GM13976 (cell line): ENCODE measurements at regions not wholly inside any gene's neighbourhood (a gene's known extent, or its start where the extent isn't known, plus 50 kb on each side); places are given as distances from the start of the nearest gene placed in this dataset.

Experiments used
- DNase-seq: peaks from one replicate; pipeline ENCODE4 v3.0.0; 2012; ENCODE audit warnings: low spot score
- in situ Hi-C: fragments of 300-500 bp; cut with MboI; formaldehyde crosslinking; loops from one replicate; pipeline ENCODE4 v1.12.0; 2022; ENCODE audit warnings: low sequenced_read_pairs, mixed read lengths, inconsistent platforms; ENCODE audit not compliant: unreplicated experiment
- TF ChIP-seq, protein P1 (sequence below): IDR thresholded peaks from 2 replicates; pipeline ENCODE4 v1.5.1; 2012; ENCODE audit warnings: borderline replicate concordance, mild to moderate bottlenecking; ENCODE audit not compliant: insufficient read depth; ENCODE audit errors: extremely low read depth, missing control alignments, control extremely low read depth

DNA sequence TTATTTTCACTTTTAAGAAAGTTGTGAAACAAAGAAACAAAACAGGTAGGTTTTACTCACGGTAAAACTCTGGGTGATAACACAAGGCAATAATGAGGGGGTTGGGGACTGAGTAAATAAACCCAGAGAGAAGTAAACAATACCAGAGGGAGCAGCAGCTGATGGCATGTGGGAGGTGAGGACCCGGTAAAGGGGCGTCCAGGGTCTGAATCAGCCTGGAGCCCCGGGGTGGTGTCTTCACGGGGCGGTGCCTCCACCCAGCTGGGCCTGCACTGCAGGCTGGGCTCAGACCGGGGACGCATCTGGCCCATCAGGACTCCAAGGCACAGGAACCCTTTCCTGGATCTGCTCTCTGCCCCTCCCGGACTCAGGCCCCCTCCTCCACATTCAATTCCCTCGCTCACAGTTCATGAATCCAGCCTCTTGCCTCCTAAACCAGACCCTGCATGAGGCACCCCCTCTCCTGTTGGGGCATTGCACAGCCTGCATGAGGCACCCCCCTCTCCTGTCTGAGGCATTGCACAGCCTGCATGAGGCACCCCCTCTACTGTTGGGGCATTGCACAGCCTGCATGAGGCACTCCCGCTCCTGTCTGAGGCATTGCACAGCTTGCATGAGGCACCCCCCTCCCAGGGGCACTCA lies 73.9 kb upstream of the MFGE8 start:
- in situ Hi-C loops = no loop called here
- DNase-seq = no peak
- TF ChIP-seq, protein P1, sequence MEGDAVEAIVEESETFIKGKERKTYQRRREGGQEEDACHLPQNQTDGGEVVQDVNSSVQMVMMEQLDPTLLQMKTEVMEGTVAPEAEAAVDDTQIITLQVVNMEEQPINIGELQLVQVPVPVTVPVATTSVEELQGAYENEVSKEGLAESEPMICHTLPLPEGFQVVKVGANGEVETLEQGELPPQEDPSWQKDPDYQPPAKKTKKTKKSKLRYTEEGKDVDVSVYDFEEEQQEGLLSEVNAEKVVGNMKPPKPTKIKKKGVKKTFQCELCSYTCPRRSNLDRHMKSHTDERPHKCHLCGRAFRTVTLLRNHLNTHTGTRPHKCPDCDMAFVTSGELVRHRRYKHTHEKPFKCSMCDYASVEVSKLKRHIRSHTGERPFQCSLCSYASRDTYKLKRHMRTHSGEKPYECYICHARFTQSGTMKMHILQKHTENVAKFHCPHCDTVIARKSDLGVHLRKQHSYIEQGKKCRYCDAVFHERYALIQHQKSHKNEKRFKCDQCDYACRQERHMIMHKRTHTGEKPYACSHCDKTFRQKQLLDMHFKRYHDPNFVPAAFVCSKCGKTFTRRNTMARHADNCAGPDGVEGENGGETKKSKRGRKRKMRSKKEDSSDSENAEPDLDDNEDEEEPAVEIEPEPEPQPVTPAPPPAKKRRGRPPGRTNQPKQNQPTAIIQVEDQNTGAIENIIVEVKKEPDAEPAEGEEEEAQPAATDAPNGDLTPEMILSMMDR = no peak

DNA sequence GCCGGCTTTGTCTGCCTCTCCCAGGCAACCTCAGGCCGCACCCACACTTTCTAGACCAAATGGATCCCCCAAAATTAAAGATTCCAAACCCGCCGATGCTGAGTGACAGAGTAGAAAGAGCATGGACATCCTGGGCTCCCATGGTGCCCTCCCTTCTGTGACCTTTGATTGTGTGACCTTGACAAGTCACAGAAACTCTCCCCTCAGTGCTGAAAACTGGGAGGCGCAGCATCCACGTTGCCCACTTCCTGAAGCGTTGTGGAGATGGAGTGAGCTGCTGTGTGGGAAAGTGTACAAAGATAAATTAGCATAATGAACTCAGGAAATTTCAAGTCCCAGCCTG lies 74.4 kb upstream of the MFGE8 start:
- no peak for DNase-seq
- TF ChIP-seq, protein P1 = no peak
- in situ Hi-C loops = no loop called here

DNA sequence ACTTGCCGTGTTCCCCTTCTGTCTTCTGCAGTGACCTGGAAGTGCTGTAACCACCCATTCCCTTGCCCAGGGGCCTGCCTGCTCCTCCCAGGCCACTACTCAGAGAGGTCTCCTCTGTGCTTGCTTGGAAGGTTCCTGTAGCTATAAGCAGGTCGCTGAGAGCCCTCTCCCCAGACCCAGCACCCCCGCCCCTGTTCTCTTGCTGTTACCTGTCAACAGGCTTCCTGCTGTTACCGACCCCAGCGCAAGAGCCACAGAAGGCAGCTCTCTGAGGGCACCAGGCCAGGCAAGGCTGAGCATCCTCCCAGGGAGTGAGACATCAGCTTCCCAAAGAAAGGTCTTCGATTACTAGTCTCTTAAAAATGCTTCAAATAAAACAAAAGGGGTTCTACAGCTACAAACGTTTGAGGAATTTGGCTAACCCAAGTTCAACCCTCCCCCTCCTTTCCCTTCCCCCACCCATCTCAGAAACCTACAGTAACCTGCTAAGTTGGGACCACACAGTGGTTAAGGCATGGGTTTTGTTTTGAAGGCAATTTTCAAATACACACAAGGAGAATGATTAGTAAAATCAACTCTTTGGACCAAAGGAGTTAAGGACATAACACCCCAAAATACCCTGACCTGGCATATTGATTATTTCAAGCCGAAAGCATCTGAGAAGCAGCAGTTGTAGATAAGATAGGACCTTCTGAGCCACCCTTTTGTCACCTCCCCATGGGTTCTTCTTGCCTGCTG lies 74.9 kb upstream of the MFGE8 start:
- in situ Hi-C loops = no loop called here
- no peak for DNase-seq
- TF ChIP-seq, protein P1 = no peak

DNA sequence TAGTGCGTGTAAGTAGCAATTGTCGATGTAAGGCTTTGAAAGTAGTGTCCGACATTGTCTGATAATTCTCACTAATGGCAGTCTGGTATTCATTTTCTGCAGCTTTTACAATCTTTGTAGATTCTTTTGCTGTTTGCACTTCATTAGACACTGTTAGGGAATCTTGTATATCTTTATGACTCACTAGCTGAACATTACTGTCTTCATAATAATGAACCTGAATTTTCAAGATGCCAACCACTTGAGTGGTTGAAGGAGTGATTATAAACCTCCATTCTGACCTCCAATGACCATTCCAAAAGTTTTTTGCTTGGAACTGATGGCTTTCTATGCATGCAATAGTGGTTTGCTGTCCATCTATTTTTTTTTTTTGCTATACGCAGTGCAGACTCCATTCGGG lies 76.4 kb upstream of the MFGE8 start:
- no peak for DNase-seq
- in situ Hi-C loops = no loop called here
- TF ChIP-seq, protein P1 = no peak

DNA sequence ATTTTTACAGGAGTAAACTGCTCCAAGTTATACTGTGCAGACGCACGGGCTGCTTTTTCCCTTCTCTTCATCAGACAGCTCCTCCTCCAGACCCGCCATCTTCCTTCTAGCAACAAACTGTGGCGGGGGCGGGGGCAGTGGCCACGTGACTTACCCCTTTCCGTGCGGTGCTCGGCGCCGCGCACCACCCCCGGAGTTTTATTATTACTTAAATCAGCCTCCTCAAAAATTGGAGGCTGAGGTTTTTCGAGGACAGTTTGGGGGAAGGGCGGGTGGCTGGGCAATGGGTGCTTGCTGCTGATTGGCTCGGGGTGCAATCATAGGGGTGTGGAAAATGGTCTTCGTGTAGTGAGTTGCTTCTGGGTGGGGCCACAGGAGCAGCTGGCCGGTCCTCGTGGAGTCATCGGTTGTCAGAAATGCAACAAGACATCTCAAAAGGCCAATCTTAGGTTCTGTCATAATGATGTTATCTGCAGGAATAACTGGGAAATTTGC lies 77.1 kb upstream of the MFGE8 start:
- in situ Hi-C loops = no loop called here
- TF ChIP-seq, protein P1 = no peak
- no peak for DNase-seq

DNA sequence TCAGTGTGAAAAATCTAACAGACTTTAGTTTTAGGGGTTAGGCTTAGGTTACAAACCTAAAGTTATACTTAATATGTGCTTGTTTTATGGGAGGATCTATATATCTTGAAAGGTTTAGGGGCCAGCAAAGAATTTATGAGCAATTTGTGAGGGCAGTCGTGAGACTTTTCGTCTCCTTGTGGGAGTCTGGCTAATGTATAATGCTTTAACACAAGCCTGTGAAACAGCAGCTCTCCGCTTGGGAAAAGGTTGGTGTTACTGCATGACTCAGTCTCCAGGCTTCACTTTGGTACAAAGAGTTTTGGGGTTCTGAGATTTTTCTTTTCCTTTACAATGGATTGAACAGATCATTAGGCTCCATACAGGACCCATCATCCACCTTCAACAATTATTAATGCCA lies 79.0 kb upstream of the MFGE8 start:
- DNase-seq = no peak
- TF ChIP-seq, protein P1 = no peak
- in situ Hi-C loops = no loop called here

DNA sequence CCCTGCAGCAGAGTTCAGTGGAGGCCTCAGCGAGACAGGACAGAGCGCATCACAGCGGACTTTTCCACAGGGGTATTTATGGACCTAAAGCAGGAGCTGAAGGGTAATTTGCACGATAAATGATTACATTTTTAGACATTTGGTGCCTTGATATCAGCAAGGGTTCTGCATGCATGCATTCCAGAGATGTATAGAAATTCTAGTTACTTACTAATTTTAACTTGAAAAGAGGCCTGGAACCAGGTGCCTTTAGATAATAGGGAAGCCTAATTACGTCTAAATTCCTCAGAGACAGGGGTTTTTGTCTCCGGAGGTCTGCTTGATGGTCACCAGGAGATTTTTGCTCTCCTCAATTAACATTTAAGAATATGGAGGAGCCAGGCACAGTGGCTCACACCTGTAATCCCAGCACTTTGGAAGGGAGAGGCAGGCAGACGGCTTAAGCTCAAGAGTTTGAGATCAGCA lies 79.8 kb upstream of the MFGE8 start:
- no peak for DNase-seq
- in situ Hi-C loops = no loop called here
- TF ChIP-seq, protein P1 = no peak
